Medulla oblongata (tissue), 1 donor: ENCODE measurements at regions not wholly inside any gene's neighbourhood (a gene's known extent, or its start where the extent isn't known, plus 50 kb on each side); places are given as distances from the start of the nearest gene placed in this dataset.
A peak's percentile ranks its signal among the peaks of the same experiment; 100 is the strongest.
"Not testable (repeated sequence)": the region's sequence is repeated elsewhere in the genome, so short reads cannot be mapped to it uniquely, and the experiment has no call there.

Experiments used
- DNase-seq: peaks from one replicate; pipeline ENCODE4 v3.0.0-alpha.2; 2015; ENCODE audit errors: extremely low spot score

DNA sequence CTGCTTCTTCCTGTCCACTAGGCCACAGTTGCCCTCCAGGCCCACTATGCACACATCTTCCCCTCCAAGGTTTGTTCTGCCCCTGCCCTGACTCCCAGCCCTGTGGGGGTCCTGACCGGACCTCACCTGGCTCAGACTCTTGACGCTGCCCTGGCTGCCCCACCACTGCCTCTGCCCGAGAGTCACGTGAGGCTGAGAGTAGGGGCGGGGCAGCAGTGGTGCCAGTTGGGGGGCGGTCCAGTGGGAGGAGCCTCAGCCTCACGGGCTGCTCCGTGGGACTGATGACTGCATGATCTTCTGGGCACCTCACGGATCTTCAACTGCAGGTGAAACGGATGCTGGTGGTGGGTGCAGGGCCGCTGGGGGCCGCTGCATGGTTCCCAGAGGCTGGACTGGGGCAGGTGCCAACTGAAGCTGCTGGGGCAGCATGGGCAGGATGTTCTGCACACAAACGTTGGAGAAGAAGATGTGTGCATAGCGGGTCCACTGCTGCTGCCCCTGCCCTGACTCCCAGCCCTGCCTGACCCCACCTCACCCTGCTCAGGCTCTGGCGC lies 77.6 kb downstream of the HHIPL2 start:
- not testable (repeated sequence) for DNase-seq

DNA sequence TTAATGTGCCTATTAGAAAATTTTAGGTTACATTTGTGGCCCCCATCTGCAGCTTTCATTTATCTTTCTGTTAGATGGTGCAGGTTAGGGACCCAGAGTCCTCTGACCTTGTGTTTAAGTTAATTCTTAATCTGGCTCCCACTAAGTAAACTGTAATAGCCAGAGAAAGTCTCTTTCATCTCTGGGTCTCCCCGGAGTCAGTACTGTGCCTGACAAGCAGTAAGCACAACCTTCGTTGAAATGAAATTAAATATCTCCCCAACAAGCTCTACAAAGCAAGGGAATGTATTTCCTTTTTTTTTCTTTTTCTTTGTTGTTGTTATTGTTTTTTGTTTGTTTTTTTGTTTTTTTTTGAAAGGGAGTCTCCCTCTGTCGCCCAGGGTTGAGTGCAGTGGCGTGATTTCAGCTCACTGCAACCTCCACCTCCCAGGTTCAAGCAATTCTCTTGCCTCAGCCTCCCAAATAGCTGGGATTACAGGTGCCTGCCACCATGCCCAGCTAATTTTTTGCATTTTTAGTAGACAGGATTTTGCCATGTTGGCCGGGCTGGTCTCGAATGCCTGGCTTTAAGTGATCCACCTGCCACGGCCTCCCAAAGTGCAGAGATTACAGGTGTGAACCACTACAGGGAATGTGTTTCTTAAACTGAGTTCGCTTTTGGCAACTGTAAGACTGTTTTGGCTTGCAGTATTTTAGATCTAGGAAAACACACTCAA lies 81.6 kb downstream of the HHIPL2 start:
- DNase-seq = no peak

DNA sequence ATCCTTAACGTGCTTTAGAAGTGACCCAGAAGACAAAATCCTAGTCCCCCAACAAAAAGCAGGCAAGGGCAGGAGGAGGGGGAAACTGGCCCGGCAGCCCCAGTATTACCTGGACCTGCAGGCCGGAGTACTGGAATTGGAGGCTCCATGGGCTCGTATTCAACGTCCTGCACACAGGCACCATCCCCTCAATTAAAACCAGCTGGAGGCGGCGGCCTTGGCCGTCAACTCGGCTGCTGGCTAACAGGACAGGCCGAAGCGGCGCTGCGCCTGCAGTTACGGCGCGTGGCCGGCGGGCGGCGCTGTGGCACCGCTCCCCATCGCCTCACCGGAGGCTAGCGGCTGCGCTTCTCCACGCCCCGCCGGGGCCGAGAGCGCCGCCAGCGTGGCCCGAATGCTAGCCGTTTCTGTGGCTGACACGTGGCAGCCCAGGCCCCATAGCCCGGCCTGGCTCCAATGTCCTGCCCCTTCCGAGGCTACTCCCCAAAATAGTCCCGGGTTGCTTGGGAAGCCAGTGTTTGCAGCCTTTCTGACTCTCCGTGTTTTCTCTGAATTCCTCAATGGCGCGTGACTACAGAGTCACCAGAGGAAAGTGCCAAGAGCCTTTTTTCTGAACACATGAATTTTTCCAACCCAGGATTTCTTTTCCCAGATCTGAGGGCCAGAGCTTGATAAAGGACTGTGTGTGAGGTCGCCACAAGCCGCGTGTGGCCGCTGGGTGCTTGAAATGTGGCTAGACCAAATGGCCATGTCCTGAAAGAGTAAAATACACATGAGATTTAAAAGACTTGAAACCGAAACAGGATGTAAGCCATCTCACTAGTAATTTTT lies 82.5 kb downstream of the HHIPL2 start:
- DNase-seq = peak; percentile 96

DNA sequence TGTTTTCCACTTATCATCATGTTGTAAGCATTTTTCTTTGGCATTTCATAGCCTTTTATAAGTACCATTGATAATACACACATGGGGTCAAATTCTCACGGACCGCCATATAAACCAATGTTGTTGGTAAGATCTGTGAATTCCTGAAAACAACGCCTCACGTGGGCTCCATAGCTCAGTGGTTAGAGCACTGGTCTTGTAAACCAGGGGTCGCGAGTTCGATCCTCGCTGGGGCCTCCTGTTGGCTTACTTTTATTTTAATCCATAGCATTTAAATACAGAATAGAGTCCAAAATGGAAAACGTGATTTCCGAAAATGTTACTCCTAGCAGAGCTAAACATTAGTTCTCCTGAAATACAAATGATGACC lies 83.1 kb downstream of the HHIPL2 start:
- peak; percentile 82 for DNase-seq

DNA sequence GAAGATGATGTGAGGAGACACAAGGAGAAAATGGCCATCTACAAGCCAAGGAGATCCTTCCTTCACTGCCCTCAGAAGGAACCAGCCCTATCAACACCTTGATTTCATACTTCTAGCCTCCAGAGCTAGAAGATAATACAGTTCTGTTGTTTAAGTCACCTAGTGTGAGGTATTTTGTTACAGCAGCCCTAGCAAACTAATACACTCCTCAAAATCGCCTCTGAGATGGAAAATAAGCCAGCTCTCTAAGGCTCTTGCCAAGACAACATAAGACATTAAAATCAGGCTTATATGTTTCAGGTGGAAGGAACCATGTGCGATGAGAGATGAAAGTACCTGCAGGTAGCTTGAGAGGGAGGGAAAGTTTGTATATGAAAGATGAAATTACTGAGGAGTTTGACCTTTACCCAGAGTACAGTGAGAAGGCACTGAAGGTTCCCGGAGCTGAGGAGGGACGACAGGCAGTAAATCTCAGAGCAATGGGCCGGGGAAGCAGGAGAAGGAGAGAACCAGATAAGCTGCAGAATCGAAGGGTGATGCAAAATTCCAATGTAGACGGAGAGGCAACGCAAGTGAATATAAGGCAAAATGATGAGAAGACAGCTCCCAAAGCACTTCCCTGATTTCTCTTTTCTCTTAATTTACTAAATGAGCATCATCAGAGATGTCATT lies 84.7 kb downstream of the HHIPL2 start:
- DNase-seq = no peak

DNA sequence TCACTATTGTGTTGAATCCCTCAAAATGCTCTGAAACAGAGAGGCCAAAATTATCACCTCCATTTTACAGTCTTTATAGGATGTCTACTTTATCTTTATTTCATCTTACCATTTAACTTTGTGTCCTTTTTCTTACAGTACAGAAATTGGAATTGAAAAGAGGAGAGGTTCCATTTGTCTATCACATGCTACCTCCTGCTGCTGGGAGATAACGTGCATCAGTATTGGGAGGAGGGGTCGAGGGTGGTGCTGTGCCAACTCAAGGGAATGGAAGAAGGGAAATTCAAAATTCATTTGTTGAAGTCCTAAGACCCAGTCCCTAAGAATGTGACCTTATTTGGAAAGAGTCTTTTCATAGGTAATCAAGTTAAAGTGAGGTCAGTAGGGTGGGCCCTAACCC lies 85.3 kb downstream of the HHIPL2 start:
- DNase-seq = no peak

DNA sequence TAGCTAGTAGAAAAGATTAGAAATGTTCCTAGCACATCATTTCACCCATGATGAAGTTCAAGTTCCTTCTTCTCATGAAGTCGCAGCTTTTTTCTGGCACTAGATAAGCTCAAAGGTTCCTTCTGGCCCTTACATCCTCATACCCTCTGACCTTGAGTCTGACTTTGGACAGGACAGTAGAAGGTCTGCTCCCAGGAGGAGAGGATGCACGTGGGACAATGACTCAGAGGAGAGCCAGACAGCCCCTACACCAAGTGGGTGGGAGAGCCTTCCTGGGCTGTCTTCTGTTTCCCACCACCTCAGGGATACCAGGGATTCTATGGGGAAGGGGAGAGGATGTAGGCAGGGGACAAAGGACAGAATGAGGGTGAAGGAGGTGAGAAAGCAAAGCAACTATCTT lies 86.0 kb downstream of the HHIPL2 start:
- no peak for DNase-seq

DNA sequence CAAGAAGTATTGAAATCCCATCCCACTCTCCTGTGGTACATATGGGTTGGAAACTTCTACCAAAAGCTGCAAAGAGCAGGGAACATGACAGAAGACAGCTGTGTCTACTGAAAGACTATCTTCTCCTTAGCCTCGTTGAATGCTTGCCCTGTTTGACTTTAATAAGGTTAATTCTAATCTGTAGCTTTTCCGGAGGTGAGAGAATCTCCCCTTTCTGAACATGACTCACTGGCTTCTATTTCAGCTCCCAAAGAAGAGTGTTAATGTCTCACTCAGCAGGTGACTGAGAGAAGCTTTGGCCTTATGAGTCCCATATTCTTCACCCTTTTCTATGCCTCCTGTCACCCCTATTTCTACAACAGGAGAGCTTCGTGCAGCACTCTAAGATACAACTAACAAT lies 88.3 kb downstream of the HHIPL2 start:
- DNase-seq = no peak

DNA sequence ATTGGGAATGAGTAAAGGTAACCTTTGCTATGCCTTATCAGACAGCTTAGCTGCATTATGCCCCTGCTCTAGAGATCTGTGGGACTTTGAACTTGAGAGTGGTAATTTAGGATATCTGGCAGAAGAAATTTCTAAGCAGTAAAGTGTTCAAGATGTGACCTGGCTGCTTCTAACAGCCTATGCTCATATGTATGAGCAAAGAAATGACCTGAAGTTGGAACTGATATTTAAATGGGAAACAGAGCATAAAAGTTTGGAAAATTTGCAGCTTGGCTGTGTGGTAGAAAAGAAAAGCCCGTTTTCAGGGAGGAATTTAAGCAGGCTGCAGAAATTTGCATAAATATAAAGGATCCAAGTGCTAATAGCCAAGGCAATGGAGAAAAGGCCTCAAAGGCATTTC lies 90.4 kb downstream of the HHIPL2 start:
- no peak for DNase-seq

DNA sequence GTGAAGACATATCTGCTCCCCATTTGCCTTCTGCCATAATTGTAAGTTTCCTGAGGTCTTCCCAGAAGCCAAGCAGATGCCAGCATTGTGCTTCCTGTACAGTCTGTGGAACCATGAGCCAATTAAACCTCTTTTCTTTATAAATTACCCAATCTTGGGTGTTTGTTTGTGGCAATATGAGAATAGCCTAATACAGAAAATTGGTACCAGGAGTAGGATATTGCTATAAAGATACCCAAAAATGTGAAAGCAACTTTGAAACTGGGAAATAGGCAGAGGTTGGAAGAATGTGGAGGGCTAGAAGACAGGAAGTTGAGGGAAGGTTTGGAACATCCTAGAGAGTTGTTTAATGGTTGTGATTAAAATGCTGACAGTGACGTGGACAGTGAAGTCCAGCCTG lies 90.8 kb downstream of the HHIPL2 start:
- DNase-seq = no peak

DNA sequence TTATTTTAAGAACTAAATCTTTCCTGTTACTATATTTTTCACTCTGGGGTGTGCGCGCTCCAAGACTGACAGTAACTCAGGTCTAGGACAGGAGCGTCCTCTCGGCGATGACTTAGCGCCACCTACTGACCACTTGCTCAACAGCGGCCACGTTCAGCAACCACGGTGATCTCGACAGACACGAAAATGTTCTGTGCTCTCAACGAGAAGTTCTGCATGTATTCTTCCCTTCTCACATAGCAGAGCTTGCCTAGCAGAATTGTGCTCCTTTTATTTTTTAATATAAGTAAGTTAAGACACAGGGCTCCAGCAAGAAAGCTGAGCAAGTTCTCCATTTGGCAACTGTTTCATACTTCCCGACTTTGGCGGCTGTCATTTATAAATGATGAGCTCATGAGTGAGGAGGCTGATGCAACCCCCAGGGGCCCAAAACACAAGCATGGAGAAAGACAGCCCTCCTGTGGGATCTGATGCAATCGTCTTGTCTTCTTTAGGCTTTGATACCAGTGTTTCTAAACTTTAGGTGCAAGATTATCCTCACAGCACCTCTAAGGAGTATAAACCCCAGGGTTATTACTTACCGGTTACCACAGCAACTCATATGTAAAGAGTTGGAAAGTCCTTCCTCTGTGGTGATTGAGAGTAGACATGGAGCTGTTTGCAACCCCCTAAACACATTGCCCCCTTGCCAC lies 92.6 kb downstream of the HHIPL2 start:
- DNase-seq = peak; percentile 91

DNA sequence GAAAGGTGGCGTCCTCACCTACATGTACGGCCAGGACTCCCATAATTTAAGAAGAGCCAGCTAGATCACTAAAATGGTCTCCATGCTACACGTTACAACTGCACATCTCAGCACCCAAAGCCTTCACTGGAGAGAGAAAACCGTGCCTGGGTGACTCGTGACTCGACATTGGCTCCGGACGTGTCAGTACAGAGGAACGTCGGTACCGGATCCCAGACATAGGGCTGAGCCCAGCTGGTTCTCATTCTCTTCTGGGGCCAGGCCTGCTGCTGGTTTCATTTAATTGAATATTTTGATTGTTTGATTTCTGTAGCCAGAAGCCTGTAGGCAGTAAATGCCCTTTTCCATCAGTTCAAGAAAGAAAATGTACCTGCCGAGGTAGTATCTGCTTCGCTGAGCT lies 93.1 kb downstream of the HHIPL2 start:
- DNase-seq = no peak

DNA sequence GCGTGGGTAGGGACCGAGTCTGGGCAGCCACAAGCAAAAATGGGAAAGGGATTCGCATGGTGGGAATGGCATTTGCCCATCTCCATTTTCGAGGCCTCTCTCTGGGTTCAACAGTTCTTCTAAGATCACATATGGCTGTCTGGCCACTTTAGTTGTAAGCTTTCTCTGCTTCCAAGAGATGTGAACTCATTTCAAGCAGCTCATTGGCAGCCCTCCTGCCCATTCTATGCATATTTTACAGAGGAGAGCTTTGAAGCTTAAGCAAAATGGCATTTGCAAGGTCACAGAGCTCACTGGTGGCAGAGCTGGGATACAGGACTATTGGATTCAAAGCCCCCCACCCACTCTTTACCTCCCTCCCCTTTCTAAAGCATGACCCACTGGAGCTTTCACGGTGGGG lies 93.7 kb downstream of the HHIPL2 start:
- no peak for DNase-seq

DNA sequence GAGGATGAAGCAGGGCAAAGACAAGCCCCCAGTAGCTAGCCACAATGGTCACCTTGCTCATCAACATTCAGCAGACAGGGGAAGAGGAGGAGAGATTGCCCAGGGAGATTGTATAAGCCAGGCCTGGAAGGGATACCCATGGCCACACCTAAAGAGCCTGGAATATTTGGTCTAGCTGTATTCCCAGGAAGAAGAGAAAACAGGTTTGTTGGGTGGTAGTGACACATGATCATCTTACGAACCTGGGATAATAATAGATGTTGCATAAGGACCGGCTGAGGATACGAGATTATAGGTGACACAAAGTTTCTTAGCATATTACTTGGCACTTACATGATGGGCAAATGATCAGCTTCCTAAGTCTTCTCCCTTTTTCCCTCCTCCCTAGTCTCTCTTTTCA lies 95.9 kb downstream of the HHIPL2 start:
- no peak for DNase-seq

DNA sequence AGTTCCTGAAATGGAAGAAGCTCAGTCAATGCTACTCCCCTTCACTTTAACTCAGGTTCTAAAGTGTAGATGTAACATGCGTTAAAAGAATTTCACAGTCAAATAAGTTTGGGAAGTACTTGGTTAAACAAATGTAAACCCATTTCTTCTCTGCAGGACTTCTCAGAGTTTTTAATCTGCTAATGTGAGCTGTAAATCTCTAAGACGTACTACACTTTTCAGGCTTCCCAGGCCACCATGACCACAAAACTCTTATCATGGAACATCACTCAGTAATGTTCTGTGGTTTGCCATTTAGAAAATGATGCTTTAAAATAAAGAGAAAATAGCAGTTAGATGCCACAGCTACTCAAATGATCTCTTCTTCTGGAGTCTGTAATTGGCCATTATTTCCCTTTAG lies 104.3 kb downstream of the HHIPL2 start:
- no peak for DNase-seq

DNA sequence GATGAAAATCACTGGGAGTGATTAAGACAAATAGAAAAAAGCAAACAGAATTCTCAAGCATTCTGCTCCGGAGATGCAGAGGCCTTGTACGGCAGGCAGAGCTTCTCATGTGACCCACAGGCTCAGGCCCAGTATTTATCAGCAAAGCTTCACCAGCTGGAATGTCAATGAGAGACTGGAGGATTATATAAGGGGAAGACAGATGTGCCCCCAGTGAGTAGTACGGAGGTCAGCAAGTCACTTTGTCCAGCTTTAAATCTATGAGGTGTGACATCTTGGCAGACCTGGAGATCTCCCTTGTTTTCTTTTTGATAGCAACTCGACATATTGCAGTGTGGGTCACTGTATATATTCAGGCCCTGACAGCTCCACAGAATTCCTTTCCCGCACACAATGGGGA lies 106.8 kb downstream of the HHIPL2 start:
- DNase-seq = peak; percentile 15

DNA sequence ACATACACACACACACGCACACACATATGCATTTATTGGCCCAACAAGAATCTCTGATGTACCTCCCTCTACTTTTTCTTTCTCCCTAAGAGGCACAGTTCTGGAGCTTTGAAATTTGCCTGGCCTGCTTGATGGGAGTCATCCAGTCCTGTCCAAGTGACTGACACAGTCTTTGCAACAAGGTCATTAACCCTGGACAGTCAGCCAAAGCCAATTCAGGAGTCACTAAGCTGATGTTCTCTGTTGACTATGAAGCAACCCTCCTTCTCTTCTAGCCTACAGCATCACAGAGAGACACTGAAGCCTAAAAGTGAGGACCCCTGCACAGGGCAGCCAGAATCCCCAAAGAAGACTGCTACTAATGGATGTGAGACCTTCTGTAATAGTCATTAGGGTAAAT lies 123.1 kb downstream of the HHIPL2 start:
- DNase-seq = no peak

DNA sequence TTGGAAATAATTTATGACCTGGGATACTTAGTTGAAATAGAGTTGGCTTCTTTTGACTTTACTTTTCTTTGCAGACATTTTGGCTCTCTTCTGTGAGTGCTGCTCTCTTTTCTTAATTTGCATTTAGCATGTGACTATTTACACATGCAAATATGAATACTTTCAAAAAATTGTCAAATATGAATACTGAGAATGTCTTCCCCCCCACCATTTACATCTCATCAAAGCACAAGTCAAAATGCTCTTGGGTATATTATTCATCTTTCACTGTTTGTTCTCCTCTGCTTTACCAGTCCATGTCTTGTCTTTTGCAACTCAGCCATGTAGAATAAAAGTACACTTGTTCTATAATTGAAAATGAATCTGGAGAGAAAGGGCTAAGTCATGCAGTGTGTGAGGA lies 126.5 kb downstream of the HHIPL2 start:
- DNase-seq = no peak

DNA sequence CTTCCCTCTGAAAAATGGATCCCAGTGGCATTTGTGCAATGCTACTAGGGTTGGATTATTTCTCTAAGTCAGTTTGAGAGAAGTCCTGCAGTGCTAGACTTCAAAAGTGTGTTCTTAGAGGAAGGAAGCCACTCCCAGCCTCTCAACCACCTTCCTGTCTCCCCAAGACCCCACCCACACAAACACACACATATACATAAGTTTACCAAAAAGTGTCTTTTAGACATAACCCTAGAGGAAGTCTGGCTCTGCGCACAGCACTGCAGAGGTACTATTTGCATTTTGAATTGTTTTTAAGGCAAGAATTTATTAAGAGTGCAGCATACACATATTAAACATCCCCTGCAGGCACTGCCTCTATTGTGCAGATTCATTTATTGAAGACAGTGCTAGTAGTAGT lies 127.3 kb downstream of the HHIPL2 start:
- DNase-seq = no peak

DNA sequence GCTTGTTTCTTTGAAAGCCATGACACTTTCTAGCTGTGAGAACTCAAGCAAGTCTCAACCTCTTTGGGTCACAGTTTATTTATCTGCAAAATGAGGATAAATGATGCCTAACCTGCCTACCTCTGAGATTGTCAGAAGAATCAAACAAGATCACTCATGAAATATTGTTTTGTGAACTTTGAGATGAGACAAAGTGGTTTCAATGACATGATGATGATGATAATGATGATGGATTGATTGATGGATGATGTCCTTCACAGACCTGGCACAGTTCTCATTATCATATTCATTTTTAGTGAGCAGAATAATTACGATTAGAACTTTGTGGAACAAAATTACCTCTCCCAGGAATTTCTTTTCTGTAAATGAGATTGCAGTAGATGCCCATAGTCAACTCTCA lies 129.2 kb downstream of the HHIPL2 start:
- no peak for DNase-seq

DNA sequence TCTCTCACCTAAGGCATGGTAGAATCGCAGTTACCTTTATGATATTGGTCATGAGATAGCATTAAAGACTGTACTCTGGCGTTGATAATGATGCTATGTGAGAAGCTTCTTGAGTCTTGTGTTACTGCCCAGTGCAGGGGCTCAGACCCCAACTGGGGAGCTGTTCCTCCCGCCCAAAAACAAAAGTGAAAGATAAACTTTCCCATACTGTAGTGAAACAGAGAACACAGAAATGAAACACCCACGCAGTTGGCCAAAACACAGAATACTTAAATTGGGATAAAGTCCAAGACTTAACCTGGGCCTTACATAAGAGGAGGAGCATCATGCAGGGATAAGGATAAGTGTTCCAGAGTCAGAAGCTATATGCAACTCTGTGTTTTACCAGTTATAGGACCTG lies 130.6 kb downstream of the HHIPL2 start:
- no peak for DNase-seq
